WTC11 (cell line): ENCODE measurements at regions not wholly inside any gene's neighbourhood (a gene's known extent, or its start where the extent isn't known, plus 50 kb on each side); places are given as distances from the start of the nearest gene placed in this dataset.

ENCODE experiments used
- ATAC-seq: fragments of 200-7000 bp; cut with Tn5 transposase; 2 replicates; pipeline ENCODE4 v1.10.0; 2021; ENCODE audit warnings: mild to moderate bottlenecking, moderate library complexity
- CTCF ChIA-PET: fragments of 300-600 bp; sonication (Branson Sonifier 250); formaldehyde crosslinking; loops from one replicate; lab custom pipeline; 2021; ENCODE audit warnings: antibody characterized with exemption; lab: Charles Lee
- POLR2A ChIA-PET: fragments of 350-600 bp; sonication (Branson Sonifier 250); formaldehyde crosslinking; loops from one replicate; lab custom pipeline; 2021; ENCODE audit warnings: antibody characterized with exemption; lab: Charles Lee
- DNase-seq: peaks from one replicate; pipeline ENCODE4 v3.0.0; 2021; ENCODE audit warnings: low spot score
- H3K27ac Mint-ChIP-seq: 2 replicates; pipeline ENCODE4 v1.8.0; 2021; ENCODE audit warnings: mixed read lengths
- H3K27me3 Mint-ChIP-seq: 2 replicates; pipeline ENCODE4 v1.8.0; 2021; ENCODE audit warnings: low read depth, mild to moderate bottlenecking, moderate library complexity, mixed read lengths
- H3K36me3 Mint-ChIP-seq: 2 replicates; pipeline ENCODE4 v1.8.0; 2021; ENCODE audit warnings: mixed read lengths
- H3K4me1 Mint-ChIP-seq: 2 replicates; pipeline ENCODE4 v1.8.0; 2022; ENCODE audit warnings: mixed read lengths
- H3K4me3 Mint-ChIP-seq: 2 replicates; pipeline ENCODE4 v1.8.0; 2021; ENCODE audit warnings: mild to moderate bottlenecking, moderate library complexity, mixed read lengths
- H3K9me3 Mint-ChIP-seq: 2 replicates; pipeline ENCODE4 v1.8.0; 2021; ENCODE audit warnings: mixed read lengths
- ATF2 ChIP-seq: sonication (generic); formaldehyde crosslinking; IDR thresholded peaks from 2 replicates; pipeline ENCODE4 v1.8.1; 2022; ENCODE audit warnings: low read depth, missing genetic modification reagents, borderline replicate concordance
- CREB1 ChIP-seq: sonication (generic); formaldehyde crosslinking; IDR thresholded peaks from 2 replicates; pipeline ENCODE4 v1.8.0; 2023; ENCODE audit warnings: mild to moderate bottlenecking, missing genetic modification reagents
- E2F5 ChIP-seq: sonication (generic); formaldehyde crosslinking; IDR thresholded peaks from 2 replicates; pipeline ENCODE4 v1.8.1; 2022; ENCODE audit warnings: mild to moderate bottlenecking, moderate library complexity, missing genetic modification reagents
- ELF4 ChIP-seq: sonication (generic); formaldehyde crosslinking; IDR thresholded peaks from 2 replicates; pipeline ENCODE4 v1.8.1; 2022; ENCODE audit warnings: low read depth, mild to moderate bottlenecking, moderate library complexity, missing genetic modification reagents
- EMX1 ChIP-seq: fragments of 250-450 bp; sonication (Bioruptor Pico); IDR thresholded peaks from 2 replicates; pipeline ENCODE4 v1.8.0; 2021; ENCODE audit warnings: mild to moderate bottlenecking
- ETV6 ChIP-seq: sonication (generic); formaldehyde crosslinking; IDR thresholded peaks from 2 replicates; pipeline ENCODE4 v1.8.1; 2022; ENCODE audit warnings: mild to moderate bottlenecking, missing genetic modification reagents
- GTF2I ChIP-seq: fragments of 250-450 bp; sonication (Bioruptor Pico); conservative IDR thresholded peaks from 2 replicates; pipeline ENCODE4 v1.4.0; 2021; ENCODE audit warnings: mild to moderate bottlenecking
- HMGA2 ChIP-seq: fragments of 250-450 bp; sonication (Bioruptor Pico); IDR thresholded peaks from 2 replicates; pipeline ENCODE4 v1.4.0; 2021; ENCODE audit warnings: mild to moderate bottlenecking, moderate library complexity
- KAT7 ChIP-seq: sonication (generic); formaldehyde crosslinking; IDR thresholded peaks from 2 replicates; pipeline ENCODE4 v1.8.1; 2023; ENCODE audit warnings: missing genetic modification reagents, mild to moderate bottlenecking, borderline replicate concordance
- MAX ChIP-seq: sonication (generic); formaldehyde crosslinking; IDR thresholded peaks from 2 replicates; pipeline ENCODE4 v1.8.0; 2022; ENCODE audit warnings: mild to moderate bottlenecking, missing genetic modification reagents
- NFATC4 ChIP-seq: fragments of 250-450 bp; sonication (Bioruptor Pico); IDR thresholded peaks from 2 replicates; pipeline ENCODE4 v1.9.0; 2021; ENCODE audit warnings: mild to moderate bottlenecking
- OVOL2 ChIP-seq: fragments of 250-450 bp; sonication (Bioruptor Pico); IDR thresholded peaks from 2 replicates; pipeline ENCODE4 v1.9.0; 2021; ENCODE audit warnings: mild to moderate bottlenecking, borderline replicate concordance
- PRRX2 ChIP-seq: fragments of 250-450 bp; sonication (Bioruptor Pico); IDR thresholded peaks from 2 replicates; pipeline ENCODE4 v1.8.0; 2021; ENCODE audit warnings: mild to moderate bottlenecking
- SMAD3 ChIP-seq: sonication (generic); formaldehyde crosslinking; IDR thresholded peaks from 2 replicates; pipeline ENCODE4 v1.8.0; 2022; ENCODE audit warnings: missing genetic modification reagents, mild to moderate bottlenecking, borderline replicate concordance
- SMAD4 ChIP-seq: sonication (generic); formaldehyde crosslinking; IDR thresholded peaks from 2 replicates; pipeline ENCODE4 v1.8.0; 2022; ENCODE audit warnings: mild to moderate bottlenecking, missing genetic modification reagents
- TCF7 ChIP-seq: sonication (generic); formaldehyde crosslinking; IDR thresholded peaks from 2 replicates; pipeline ENCODE4 v1.8.0; 2022; ENCODE audit warnings: mild to moderate bottlenecking, low read depth, missing genetic modification reagents, moderate library complexity
- ZBTB21 ChIP-seq: sonication (generic); formaldehyde crosslinking; IDR thresholded peaks from 2 replicates; pipeline ENCODE4 v1.8.1; 2023; ENCODE audit warnings: mild to moderate bottlenecking, missing genetic modification reagents, borderline replicate concordance
- ZNF263 ChIP-seq: sonication (generic); formaldehyde crosslinking; IDR thresholded peaks from 2 replicates; pipeline ENCODE4 v1.8.1; 2022; ENCODE audit warnings: low read depth, mild to moderate bottlenecking, moderate library complexity, missing genetic modification reagents
- ZNF317 ChIP-seq: sonication (generic); formaldehyde crosslinking; IDR thresholded peaks from 2 replicates; pipeline ENCODE4 v1.8.1; 2023; ENCODE audit warnings: low read depth, mild to moderate bottlenecking, moderate library complexity, missing genetic modification reagents, borderline replicate concordance
- ZNF425 ChIP-seq: fragments of 250-450 bp; sonication (Bioruptor Pico); conservative IDR thresholded peaks from 2 replicates; pipeline ENCODE4 v1.9.0; 2021; ENCODE audit warnings: mild to moderate bottlenecking
- TF ChIP-seq, protein P1 (sequence below): sonication (generic); formaldehyde crosslinking; IDR thresholded peaks from 2 replicates; pipeline ENCODE4 v1.8.1; 2023; ENCODE audit warnings: mild to moderate bottlenecking, missing genetic modification reagents
- TF ChIP-seq, protein P2 (sequence below): sonication (generic); formaldehyde crosslinking; IDR thresholded peaks from 2 replicates; pipeline ENCODE4 v1.8.1; 2022; ENCODE audit warnings: mild to moderate bottlenecking, missing genetic modification reagents, moderate library complexity, borderline replicate concordance

GRCh38 chrX:65609237-65609636 is 58.2 kb upstream of the MSN start:
- H3K27me3 Mint-ChIP-seq: peaks cover 4% of the 10 kb centered on the region
- no peak overlapping the region for H3K27ac Mint-ChIP-seq
- POLR2A ChIA-PET: no interaction called here
- no peak for DNase-seq
- CTCF ChIA-PET: no interaction called here
- no peaks in the 10 kb centered on the region for H3K4me1 Mint-ChIP-seq
- no peak overlapping the region for H3K4me3 Mint-ChIP-seq
- ATAC-seq: no peak
- H3K9me3 Mint-ChIP-seq: no peaks in the 10 kb centered on the region
- TF ChIP-seq GTF2I (CRISPR knock-in tag) (no peak), ELF4 (no peak), SMAD4 (CRISPR knock-in tag) (no peak)
- no peaks in the 10 kb centered on the region for H3K36me3 Mint-ChIP-seq

DNA sequence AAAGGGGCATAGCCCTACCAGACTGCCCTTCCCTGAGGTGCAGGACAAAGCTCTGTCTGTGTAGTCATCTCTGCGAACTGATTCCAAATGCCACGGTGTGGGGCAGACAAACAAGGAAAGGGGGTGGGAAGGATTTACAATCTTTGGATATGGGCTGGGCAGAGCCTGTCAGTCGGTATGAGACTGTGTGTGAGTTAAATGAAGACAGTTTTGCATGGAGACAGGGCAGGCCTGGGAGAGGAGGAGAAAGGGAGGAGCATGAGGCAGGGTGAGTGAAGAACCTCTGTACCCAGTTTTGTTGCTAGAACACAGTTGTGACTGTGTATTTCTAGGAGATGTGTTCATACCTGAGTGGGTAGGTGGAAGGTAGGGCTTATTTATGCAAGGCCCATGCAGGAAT is 59.4 kb upstream of the MSN start:
- Mint-ChIP-seq H3K9me3 (no peaks in the 10 kb centered on the region), H3K27me3 (peaks cover 4% of the 10 kb centered on the region), H3K4me1 (no peaks in the 10 kb centered on the region), H3K4me3 (no peak overlapping the region), H3K27ac (no peak overlapping the region), H3K36me3 (no peaks in the 10 kb centered on the region)
- DNase-seq (no peak), ATAC-seq (no peak)
- POLR2A ChIA-PET: no interaction called here
- TF ChIP-seq OVOL2 (CRISPR knock-in tag) (no peak), ZBTB21 (CRISPR knock-in tag) (no peak), PRRX2 (CRISPR knock-in tag) (no peak), ZNF425 (CRISPR knock-in tag) (no peak), SMAD3 (no peak), EMX1 (no peak), TCF7 (CRISPR knock-in tag) (no peak), NFATC4 (CRISPR knock-in tag) (no peak), ATF2 (CRISPR knock-in tag) (no peak), HMGA2 (CRISPR knock-in tag) (no peak), E2F5 (CRISPR knock-in tag) (no peak), KAT7 (CRISPR knock-in tag) (no peak), CREB1 (CRISPR knock-in tag) (no peak), ETV6 (no peak), ZNF263 (CRISPR knock-in tag) (no peak), MAX (CRISPR knock-in tag) (no peak), ZNF317 (no peak)
- TF ChIP-seq, protein P1, sequence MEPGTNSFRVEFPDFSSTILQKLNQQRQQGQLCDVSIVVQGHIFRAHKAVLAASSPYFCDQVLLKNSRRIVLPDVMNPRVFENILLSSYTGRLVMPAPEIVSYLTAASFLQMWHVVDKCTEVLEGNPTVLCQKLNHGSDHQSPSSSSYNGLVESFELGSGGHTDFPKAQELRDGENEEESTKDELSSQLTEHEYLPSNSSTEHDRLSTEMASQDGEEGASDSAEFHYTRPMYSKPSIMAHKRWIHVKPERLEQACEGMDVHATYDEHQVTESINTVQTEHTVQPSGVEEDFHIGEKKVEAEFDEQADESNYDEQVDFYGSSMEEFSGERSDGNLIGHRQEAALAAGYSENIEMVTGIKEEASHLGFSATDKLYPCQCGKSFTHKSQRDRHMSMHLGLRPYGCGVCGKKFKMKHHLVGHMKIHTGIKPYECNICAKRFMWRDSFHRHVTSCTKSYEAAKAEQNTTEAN: no peak
- TF ChIP-seq, protein P2, sequence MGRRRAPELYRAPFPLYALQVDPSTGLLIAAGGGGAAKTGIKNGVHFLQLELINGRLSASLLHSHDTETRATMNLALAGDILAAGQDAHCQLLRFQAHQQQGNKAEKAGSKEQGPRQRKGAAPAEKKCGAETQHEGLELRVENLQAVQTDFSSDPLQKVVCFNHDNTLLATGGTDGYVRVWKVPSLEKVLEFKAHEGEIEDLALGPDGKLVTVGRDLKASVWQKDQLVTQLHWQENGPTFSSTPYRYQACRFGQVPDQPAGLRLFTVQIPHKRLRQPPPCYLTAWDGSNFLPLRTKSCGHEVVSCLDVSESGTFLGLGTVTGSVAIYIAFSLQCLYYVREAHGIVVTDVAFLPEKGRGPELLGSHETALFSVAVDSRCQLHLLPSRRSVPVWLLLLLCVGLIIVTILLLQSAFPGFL (CRISPR knock-in tag): no peak
- CTCF ChIA-PET: no interaction called here
